ENCODE measurements at regions not wholly inside any gene's neighbourhood (a gene's known extent, or its start where the extent isn't known, plus 50 kb on each side); places are given as distances from the start of the nearest gene placed in this dataset.

- no peak for DNase-seq
Observed at GRCh38 chr13:22064854-22065620, 394.2 kb downstream of the FGF9 start.

- no peak for DNase-seq
Observed at GRCh38 chr13:22073718-22074117, 402.8 kb downstream of the FGF9 start.

- no peak for DNase-seq
Observed at GRCh38 chr13:22074403-22074802, 403.5 kb downstream of the FGF9 start.

- no peak for DNase-seq
Observed at GRCh38 chr13:22076658-22077057, 405.8 kb downstream of the FGF9 start.

GRCh38 chr13:22077205-22077683, 406.4 kb downstream of the FGF9 start:
- DNase-seq, result no peak

- no peak for DNase-seq
Observed at GRCh38 chr13:22077764-22078163, 406.9 kb downstream of the FGF9 start.

GRCh38 chr13:22079961-22080360, 409.1 kb downstream of the FGF9 start:
- no peak for DNase-seq

- DNase-seq, result no peak
Observed at GRCh38 chr13:22080832-22081231, 410.0 kb downstream of the FGF9 start.

- DNase-seq, result no peak
Observed at GRCh38 chr13:22081430-22081829, 410.6 kb downstream of the FGF9 start.

GRCh38 chr13:22082030-22082429, 411.2 kb downstream of the FGF9 start:
- DNase-seq, result no peak

GRCh38 chr13:22082437-22083100, 411.7 kb downstream of the FGF9 start:
- DNase-seq, result no peak

- no peak for DNase-seq
Observed at GRCh38 chr13:22085001-22085400, 414.1 kb downstream of the FGF9 start.

GRCh38 chr13:22086597-22087330, 415.9 kb downstream of the FGF9 start:
- no peak for DNase-seq

- DNase-seq, result no peak
Observed at GRCh38 chr13:22090106-22090505, 419.2 kb downstream of the FGF9 start.

GRCh38 chr13:22091222-22091970, 420.5 kb downstream of the FGF9 start:
- DNase-seq, result no peak

- DNase-seq, result no peak
Observed at GRCh38 chr13:22091971-22092300, 421.1 kb downstream of the FGF9 start.

- no peak for DNase-seq
Observed at GRCh38 chr13:22092791-22093560, 422.1 kb downstream of the FGF9 start.

- DNase-seq, result no peak
Observed at GRCh38 chr13:22095794-22096193, 424.9 kb downstream of the FGF9 start.

- DNase-seq, result no peak
Observed at GRCh38 chr13:22099585-22099984, 428.7 kb downstream of the FGF9 start.

GRCh38 chr13:22102271-22102670, 431.4 kb downstream of the FGF9 start:
- DNase-seq, result no peak

- no peak for DNase-seq
Observed at GRCh38 chr13:22103046-22104027, 432.5 kb downstream of the FGF9 start.
